OCI-LY3 (cell line): ENCODE measurements at regions not wholly inside any gene's neighbourhood (a gene's known extent, or its start where the extent isn't known, plus 50 kb on each side); places are given as distances from the start of the nearest gene placed in this dataset.

Experiments used
- H2AFZ ChIP-seq: fragments of 200-600, 300-600 bp; shearing (Covaris generic); 2 replicates; pipeline ENCODE4 v1.6.0; 2014; ENCODE audit warnings: antibody characterized with exemption, low read depth, low read length
- H3K27ac ChIP-seq: fragments of 200-600, 300-600 bp; sonication (generic); 2 replicates; pipeline ENCODE4 v1.5.1; 2014; ENCODE audit warnings: mild to moderate bottlenecking, low read length, moderate library complexity, mixed read lengths
- H3K27me3 ChIP-seq: fragments of 200-600, 300-600 bp; sonication (generic); 2 replicates; pipeline ENCODE4 v1.6.1; 2014; ENCODE audit warnings: low read depth, low read length, mixed read lengths
- H3K36me3 ChIP-seq: fragments of 200-600, 300-600 bp; sonication (generic); replicated peaks from 2 replicates; pipeline ENCODE3; 2014; ENCODE audit warnings: low read depth, low read length, mixed read lengths
- H3K4me1 ChIP-seq: fragments of 300-600, 200-600 bp; sonication (generic); 2 replicates; pipeline ENCODE4 v1.6.1; 2014; ENCODE audit warnings: low read length, mixed read lengths
- H3K4me2 ChIP-seq: fragments of 200-600, 300-600 bp; sonication (generic); 2 replicates; pipeline ENCODE4 v1.6.1; 2014; ENCODE audit warnings: low read length, mixed read lengths
- H3K4me3 ChIP-seq: fragments of 300-600, 200-600 bp; sonication (generic); 2 replicates; pipeline ENCODE4 v1.5.1; 2014; ENCODE audit warnings: antibody characterized with exemption, mild to moderate bottlenecking, low read length, moderate library complexity
- H3K79me2 ChIP-seq: fragments of 300-600, 200-600 bp; shearing (Covaris generic); 2 replicates; pipeline ENCODE4 v1.6.1; 2014; ENCODE audit warnings: mild to moderate bottlenecking, low read length, mixed read lengths
- H3K9ac ChIP-seq: fragments of 300-600, 200-600 bp; shearing (Covaris generic); 2 replicates; pipeline ENCODE4 v1.6.0; 2014; ENCODE audit warnings: mild to moderate bottlenecking, low read length, moderate library complexity
- H3K9me3 ChIP-seq: fragments of 200-600, 300-600 bp; shearing (Covaris generic); 2 replicates; pipeline ENCODE4 v1.6.1; 2014; ENCODE audit warnings: low read length, mixed read lengths; ENCODE audit not compliant: insufficient read depth
- H4K20me1 ChIP-seq: fragments of 200-600, 300-600 bp; sonication (generic); 2 replicates; pipeline ENCODE4 v1.6.1; 2016; ENCODE audit warnings: low read length, mixed read lengths; ENCODE audit not compliant: insufficient read depth
- EZH2phosphoT487 ChIP-seq: fragments of 200-600 bp; shearing (Covaris generic); IDR thresholded peaks from 2 replicates; pipeline ENCODE4 v1.6.1; 2018; ENCODE audit warnings: antibody characterized with exemption, mixed run types, low read depth
- TF ChIP-seq, protein P1 (sequence below): fragments of 200-600, 300-600 bp; sonication (generic); IDR thresholded peaks from 2 replicates; pipeline ENCODE4 v1.5.1; 2014; ENCODE audit warnings: antibody characterized with exemption, low read length, low read depth

DNA sequence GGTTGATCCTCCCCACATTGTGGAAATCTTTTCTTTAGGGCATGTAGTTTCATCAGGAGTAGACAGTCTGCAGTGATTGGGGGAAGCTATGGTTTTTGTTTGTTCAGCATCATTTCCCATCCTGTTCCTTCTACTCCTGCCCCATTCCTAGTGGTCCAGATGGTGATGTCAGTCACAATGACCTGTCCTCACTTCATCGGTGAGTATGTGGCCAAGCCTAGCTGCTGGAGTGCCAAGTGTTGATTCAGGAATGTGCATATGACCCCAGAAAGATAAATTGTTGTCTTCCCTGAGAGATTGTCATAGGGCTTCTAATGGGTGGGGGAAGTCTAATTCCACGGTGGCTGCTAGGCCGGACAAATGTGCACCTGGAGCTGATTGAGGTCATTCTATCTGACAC, 130.6 kb upstream of the FAT1 start:
- Histone ChIP-seq H3K4me1 (no peaks in the 10 kb centered on the region), H4K20me1 (no peaks in the 10 kb centered on the region), H3K4me2 (no peak overlapping the region), H2AFZ (no peak overlapping the region), H3K27ac (no peak overlapping the region), H3K27me3 (no peaks in the 10 kb centered on the region), H3K9me3 (no peaks in the 10 kb centered on the region), H3K36me3 (no peaks in the 10 kb centered on the region), H3K4me3 (no peak overlapping the region), H3K79me2 (no peaks in the 10 kb centered on the region), H3K9ac (no peak overlapping the region)
- TF ChIP-seq EZH2phosphoT487 = no peak
- TF ChIP-seq, protein P1, sequence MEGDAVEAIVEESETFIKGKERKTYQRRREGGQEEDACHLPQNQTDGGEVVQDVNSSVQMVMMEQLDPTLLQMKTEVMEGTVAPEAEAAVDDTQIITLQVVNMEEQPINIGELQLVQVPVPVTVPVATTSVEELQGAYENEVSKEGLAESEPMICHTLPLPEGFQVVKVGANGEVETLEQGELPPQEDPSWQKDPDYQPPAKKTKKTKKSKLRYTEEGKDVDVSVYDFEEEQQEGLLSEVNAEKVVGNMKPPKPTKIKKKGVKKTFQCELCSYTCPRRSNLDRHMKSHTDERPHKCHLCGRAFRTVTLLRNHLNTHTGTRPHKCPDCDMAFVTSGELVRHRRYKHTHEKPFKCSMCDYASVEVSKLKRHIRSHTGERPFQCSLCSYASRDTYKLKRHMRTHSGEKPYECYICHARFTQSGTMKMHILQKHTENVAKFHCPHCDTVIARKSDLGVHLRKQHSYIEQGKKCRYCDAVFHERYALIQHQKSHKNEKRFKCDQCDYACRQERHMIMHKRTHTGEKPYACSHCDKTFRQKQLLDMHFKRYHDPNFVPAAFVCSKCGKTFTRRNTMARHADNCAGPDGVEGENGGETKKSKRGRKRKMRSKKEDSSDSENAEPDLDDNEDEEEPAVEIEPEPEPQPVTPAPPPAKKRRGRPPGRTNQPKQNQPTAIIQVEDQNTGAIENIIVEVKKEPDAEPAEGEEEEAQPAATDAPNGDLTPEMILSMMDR = no peak

DNA sequence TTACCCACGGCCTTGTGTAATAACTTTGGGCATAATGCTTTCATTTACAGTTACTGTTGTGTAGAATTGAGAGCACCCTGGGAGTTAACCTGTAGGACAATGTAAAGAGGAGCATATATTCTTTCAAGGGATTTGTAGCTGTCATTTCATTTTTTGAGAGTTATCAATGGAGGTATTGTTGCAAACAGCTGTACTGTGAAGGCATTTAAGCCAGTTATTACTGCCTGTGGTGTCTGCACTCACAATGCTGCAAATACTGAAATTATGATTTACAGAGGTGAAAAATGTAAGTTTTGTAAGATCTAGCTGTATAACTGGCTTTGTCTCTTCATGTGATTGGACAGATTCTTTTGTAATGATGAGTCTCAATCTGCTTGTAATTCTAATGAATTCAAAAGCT, 131.5 kb upstream of the FAT1 start:
- Histone ChIP-seq H3K79me2 (no peaks in the 10 kb centered on the region), H3K36me3 (no peaks in the 10 kb centered on the region), H3K4me2 (no peak overlapping the region), H3K27me3 (no peaks in the 10 kb centered on the region), H3K4me3 (no peak overlapping the region), H3K27ac (no peak overlapping the region), H3K9me3 (no peaks in the 10 kb centered on the region), H2AFZ (no peak overlapping the region), H3K4me1 (no peaks in the 10 kb centered on the region), H3K9ac (no peak overlapping the region), H4K20me1 (no peaks in the 10 kb centered on the region)
- TF ChIP-seq, protein P1 = no peak
- TF ChIP-seq EZH2phosphoT487 = no peak

DNA sequence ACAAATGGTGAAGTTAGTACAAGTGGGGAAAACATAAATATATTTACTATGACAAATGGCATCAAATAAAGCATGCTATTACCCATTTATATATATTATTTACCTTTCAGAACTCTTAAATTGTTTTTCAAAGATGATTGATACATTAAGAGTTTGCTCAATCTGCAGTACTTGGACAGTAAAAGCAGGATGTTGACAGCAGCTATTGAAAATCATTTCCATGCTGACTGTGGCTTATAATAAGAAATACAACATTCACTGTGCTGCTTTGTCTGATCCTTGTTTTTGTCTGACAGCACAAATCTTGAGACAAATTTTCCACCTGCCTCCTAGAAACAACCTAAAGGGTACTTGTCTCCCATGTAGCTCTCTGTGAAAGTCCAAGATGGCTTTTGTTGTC, 134.1 kb upstream of the FAT1 start:
- no peak overlapping the region for H3K27ac ChIP-seq
- TF ChIP-seq, protein P1 = no peak
- TF ChIP-seq EZH2phosphoT487 = no peak
- no peaks in the 10 kb centered on the region for H3K36me3 ChIP-seq
- H2AFZ ChIP-seq = no peak overlapping the region
- no peaks in the 10 kb centered on the region for H3K79me2 ChIP-seq
- H3K4me2 ChIP-seq = no peak overlapping the region
- no peaks in the 10 kb centered on the region for H3K9me3 ChIP-seq
- no peaks in the 10 kb centered on the region for H3K4me1 ChIP-seq
- no peaks in the 10 kb centered on the region for H4K20me1 ChIP-seq
- no peak overlapping the region for H3K4me3 ChIP-seq
- no peak overlapping the region for H3K9ac ChIP-seq
- no peaks in the 10 kb centered on the region for H3K27me3 ChIP-seq

DNA sequence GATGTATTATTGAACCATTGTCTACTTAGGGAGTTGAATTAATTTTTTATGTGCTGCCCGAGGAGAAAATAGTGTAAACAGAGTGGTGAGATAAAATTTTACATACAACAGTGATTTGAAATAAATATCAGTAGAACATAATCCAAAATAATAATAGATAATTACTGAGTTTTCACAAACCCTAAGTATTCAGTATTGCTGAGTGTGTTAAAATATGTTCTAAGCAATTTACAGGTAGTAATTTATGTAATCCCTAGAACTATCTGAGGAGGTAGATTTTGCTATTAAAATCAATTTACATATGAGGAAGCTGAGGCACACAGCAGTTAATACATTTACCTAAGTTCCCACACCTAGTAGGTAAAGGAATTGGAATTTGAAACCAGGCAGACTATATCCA, 134.7 kb upstream of the FAT1 start:
- Histone ChIP-seq H3K4me3 (no peak overlapping the region), H3K9me3 (no peaks in the 10 kb centered on the region), H3K27me3 (no peaks in the 10 kb centered on the region), H4K20me1 (no peaks in the 10 kb centered on the region), H3K79me2 (no peaks in the 10 kb centered on the region), H3K36me3 (no peaks in the 10 kb centered on the region), H2AFZ (no peak overlapping the region), H3K27ac (no peak overlapping the region), H3K9ac (no peak overlapping the region), H3K4me1 (no peaks in the 10 kb centered on the region), H3K4me2 (no peak overlapping the region)
- TF ChIP-seq EZH2phosphoT487 = no peak
- TF ChIP-seq, protein P1 = no peak
